ENCODE measurements at regions not wholly inside any gene's neighbourhood (a gene's known extent, or its start where the extent isn't known, plus 50 kb on each side); places are given as distances from the start of the nearest gene placed in this dataset.

GRCh38 chr18:39199231-39199855, 1633.7 kb upstream of the CELF4 start:
- peaks cover 10% of the 10 kb centered on the region for H3K4me1 Mint-ChIP-seq (ENCODE audit: insufficient read depth, unreplicated experiment)
- CTCF ChIA-PET = interaction anchor here (0.6 to 1.0 kb wide), 2 partner anchors 10 to 1132 kb away, joined by 3 read pairs; no protein-coding TSS in a partner anchor
- no peak for TF ChIP-seq CTCF (IDR thresholded peaks at IDR 0.05; ENCODE audit: unreplicated experiment)
- H3K27me3 Mint-ChIP-seq (ENCODE audit: insufficient read depth, unreplicated experiment) = no peaks in the 10 kb centered on the region
- no peak overlapping the region for H3K4me3 Mint-ChIP-seq (ENCODE audit: unreplicated experiment)
- H3K36me3 Mint-ChIP-seq (ENCODE audit: insufficient read depth, unreplicated experiment) = no peaks in the 10 kb centered on the region
- no peaks in the 10 kb centered on the region for H3K9me3 Mint-ChIP-seq (ENCODE audit: unreplicated experiment)
- intact Hi-C loops (cut with micrococcal nuclease) = no loop called here
- no peak for DNase-seq (ENCODE audit: unreplicated experiment)
- no peak overlapping the region for H3K27ac Mint-ChIP-seq (ENCODE audit: low read depth, unreplicated experiment)
- no TSS peak for BruUV-seq (replicated peaks)
- POLR2A ChIA-PET = no interaction called here

- no peaks in the 10 kb centered on the region for H3K9me3 Mint-ChIP-seq (ENCODE audit: unreplicated experiment)
- BruUV-seq (replicated peaks) = no TSS peak
- POLR2A ChIA-PET = interaction anchor here (0.7 kb wide), 1 partner anchor 679 kb away, joined by 3 read pairs; no protein-coding TSS in a partner anchor
Measured at GRCh38 chr18:39198376-39198775, 1632.8 kb upstream of the CELF4 start.

GRCh38 chr18:39191931-39192330, 1626.3 kb upstream of the CELF4 start:
- Mint-ChIP-seq H3K4me1 (ENCODE audit: insufficient read depth, unreplicated experiment) (no peaks in the 10 kb centered on the region), H3K27me3 (ENCODE audit: insufficient read depth, unreplicated experiment) (no peaks in the 10 kb centered on the region), H3K4me3 (ENCODE audit: unreplicated experiment) (no peak overlapping the region), H3K9me3 (ENCODE audit: unreplicated experiment) (no peaks in the 10 kb centered on the region), H3K27ac (ENCODE audit: low read depth, unreplicated experiment) (no peak overlapping the region), H3K36me3 (ENCODE audit: insufficient read depth, unreplicated experiment) (no peaks in the 10 kb centered on the region)
- intact Hi-C loops (cut with micrococcal nuclease) = no loop called here
- no TSS peak for BruUV-seq (replicated peaks)
- DNase-seq (ENCODE audit: unreplicated experiment) = no peak
- POLR2A ChIA-PET = no interaction called here
- TF ChIP-seq CTCF (IDR thresholded peaks at IDR 0.05; ENCODE audit: unreplicated experiment) = no peak
- CTCF ChIA-PET = no interaction called here

More at GRCh38 chr18:39198376-39198775, 1632.8 kb upstream of the CELF4 start:
- Mint-ChIP-seq H3K27me3 (ENCODE audit: insufficient read depth, unreplicated experiment) (no peaks in the 10 kb centered on the region), H3K27ac (ENCODE audit: low read depth, unreplicated experiment) (peak overlapping the region; percentile 37), H3K4me3 (ENCODE audit: unreplicated experiment) (no peak overlapping the region), H3K36me3 (ENCODE audit: insufficient read depth, unreplicated experiment) (no peaks in the 10 kb centered on the region), H3K4me1 (ENCODE audit: insufficient read depth, unreplicated experiment) (peaks cover 10% of the 10 kb centered on the region)
- peak; percentile 73 for DNase-seq (ENCODE audit: unreplicated experiment)
- CTCF ChIA-PET = interaction anchor here (0.6 to 1.0 kb wide), 3 partner anchors 10 to 207 kb away, joined by 3 read pairs; no protein-coding TSS in a partner anchor
- TF ChIP-seq CTCF (IDR thresholded peaks at IDR 0.05; ENCODE audit: unreplicated experiment) = no peak
- intact Hi-C loops (cut with micrococcal nuclease) = no loop called here

GRCh38 chr18:39191058-39191457, 1625.5 kb upstream of the CELF4 start:
- no TSS peak for BruUV-seq (replicated peaks)
- Mint-ChIP-seq H3K36me3 (ENCODE audit: insufficient read depth, unreplicated experiment) (no peaks in the 10 kb centered on the region), H3K9me3 (ENCODE audit: unreplicated experiment) (no peaks in the 10 kb centered on the region), H3K4me3 (ENCODE audit: unreplicated experiment) (no peak overlapping the region), H3K27me3 (ENCODE audit: insufficient read depth, unreplicated experiment) (no peaks in the 10 kb centered on the region), H3K4me1 (ENCODE audit: insufficient read depth, unreplicated experiment) (no peaks in the 10 kb centered on the region), H3K27ac (ENCODE audit: low read depth, unreplicated experiment) (no peak overlapping the region)
- POLR2A ChIA-PET = no interaction called here
- DNase-seq (ENCODE audit: unreplicated experiment) = no peak
- no peak for TF ChIP-seq CTCF (IDR thresholded peaks at IDR 0.05; ENCODE audit: unreplicated experiment)
- intact Hi-C loops (cut with micrococcal nuclease) = no loop called here
- CTCF ChIA-PET = interaction anchor here (0.7 kb wide), 1 partner anchor 113 kb away, joined by 3 read pairs; no protein-coding TSS in a partner anchor

All from MCF 10A (cell line).